ENCODE measurements at regions not wholly inside any gene's neighbourhood (a gene's known extent, or its start where the extent isn't known, plus 50 kb on each side); places are given as distances from the start of the nearest gene placed in this dataset.
"Not testable (repeated sequence)": the region's sequence is repeated elsewhere in the genome, so short reads cannot be mapped to it uniquely, and the experiment has no call there.

- no peak for DNase-seq
Observed at GRCh38 chr14:65835501-65835900, 423.0 kb downstream of the FUT8 start.

GRCh38 chr14:65838565-65838964 is 426.0 kb downstream of the FUT8 start:
- no peak for DNase-seq

GRCh38 chr14:65840118-65840751 is 427.7 kb downstream of the FUT8 start:
- peak; percentile 50 for DNase-seq

- no peak for DNase-seq
Observed at GRCh38 chr14:65840786-65841185, 428.3 kb downstream of the FUT8 start.

GRCh38 chr14:65846196-65846868 is 433.8 kb downstream of the FUT8 start:
- DNase-seq = no peak

- DNase-seq = no peak
Observed at GRCh38 chr14:65847075-65847847, 434.7 kb downstream of the FUT8 start.

- DNase-seq = not testable (repeated sequence)
Observed at GRCh38 chr14:65847931-65848330, 435.4 kb downstream of the FUT8 start.

GRCh38 chr14:65849091-65849490 is 436.6 kb downstream of the FUT8 start:
- DNase-seq = no peak

GRCh38 chr14:65849558-65849957 is 437.0 kb downstream of the FUT8 start:
- DNase-seq = no peak

- DNase-seq = no peak
Observed at GRCh38 chr14:65850429-65851135, 438.1 kb downstream of the FUT8 start.

GRCh38 chr14:65852689-65853088 is 440.2 kb downstream of the FUT8 start:
- DNase-seq = no peak

GRCh38 chr14:65853407-65853955 is 441.0 kb downstream of the FUT8 start:
- no peak for DNase-seq

GRCh38 chr14:65854215-65854614 is 441.7 kb downstream of the FUT8 start:
- no peak for DNase-seq

GRCh38 chr14:65860956-65861611 is 448.6 kb downstream of the FUT8 start:
- no peak for DNase-seq

GRCh38 chr14:65864549-65864948 is 452.0 kb downstream of the FUT8 start:
- no peak for DNase-seq

- no peak for DNase-seq
Observed at GRCh38 chr14:65864984-65865383, 452.5 kb downstream of the FUT8 start.

GRCh38 chr14:65866448-65866847 is 453.9 kb downstream of the FUT8 start:
- DNase-seq = no peak

- DNase-seq = peak; percentile 60
Observed at GRCh38 chr14:65866886-65867285, 454.4 kb downstream of the FUT8 start.

- no peak for DNase-seq
Observed at GRCh38 chr14:65867333-65867732, 454.8 kb downstream of the FUT8 start.

GRCh38 chr14:65872536-65872935 is 460.0 kb downstream of the FUT8 start:
- DNase-seq = no peak

- no peak for DNase-seq
Observed at GRCh38 chr14:65877166-65877565, 464.6 kb downstream of the FUT8 start.

- DNase-seq = no peak
Observed at GRCh38 chr14:65877624-65878023, 465.1 kb downstream of the FUT8 start.

GRCh38 chr14:65878586-65878985 is 466.1 kb downstream of the FUT8 start:
- no peak for DNase-seq
